ENCODE measurements at regions not wholly inside any gene's neighbourhood (a gene's known extent, or its start where the extent isn't known, plus 50 kb on each side); places are given as distances from the start of the nearest gene placed in this dataset.
"Not testable (repeated sequence)": the region's sequence is repeated elsewhere in the genome, so short reads cannot be mapped to it uniquely, and the experiment has no call there.

- DNase-seq, result no peak
Measured at GRCh38 chr6:85068221-85068620, 303.8 kb upstream of the TBX18 start.

GRCh38 chr6:85066266-85066665 lies 301.9 kb upstream of the TBX18 start:
- no peak for DNase-seq

GRCh38 chr6:85065831-85066230 lies 301.4 kb upstream of the TBX18 start:
- no peak for DNase-seq

DNA sequence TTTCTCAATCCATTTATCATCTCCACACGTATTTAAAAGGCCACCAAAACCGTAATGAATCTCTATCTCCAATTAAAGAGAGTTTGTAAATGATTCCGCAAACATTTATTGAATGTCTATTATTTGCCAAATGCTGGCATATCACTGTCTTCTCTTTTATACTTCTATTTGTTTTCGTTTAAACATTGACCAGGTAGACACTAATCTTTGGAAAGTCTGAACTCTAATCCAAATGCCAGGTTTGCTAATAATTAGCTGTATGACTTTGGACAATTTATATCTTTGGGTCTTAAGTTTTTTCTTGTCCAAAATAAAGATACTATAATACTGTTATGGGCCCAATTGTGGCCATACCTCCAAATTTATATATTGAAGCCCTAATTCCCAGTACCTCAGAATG lies 299.2 kb upstream of the TBX18 start:
- DNase-seq, result no peak

- no peak for DNase-seq
Measured at GRCh38 chr6:85062884-85063283, 298.5 kb upstream of the TBX18 start.

- no peak for DNase-seq
Measured at GRCh38 chr6:85058806-85059205, 294.4 kb upstream of the TBX18 start.

DNA sequence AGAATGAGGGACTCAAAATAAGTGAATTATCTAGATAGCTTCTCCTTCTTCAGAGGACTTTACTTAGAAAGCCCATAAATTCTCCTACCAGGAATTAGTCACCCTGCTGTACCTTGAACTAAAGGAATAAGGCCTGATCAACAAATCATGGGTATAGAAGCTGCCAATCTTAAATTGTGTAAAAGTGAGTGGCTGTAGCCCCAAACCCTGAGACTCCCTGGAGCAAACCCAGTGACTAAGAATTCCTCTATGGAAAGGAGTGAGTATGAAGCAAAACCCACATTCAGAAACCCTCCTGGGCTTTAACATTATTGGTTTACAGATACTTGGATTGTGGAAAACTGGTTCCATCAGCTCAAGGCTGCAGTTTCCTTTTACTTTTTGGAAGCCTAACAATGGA lies 285.8 kb upstream of the TBX18 start:
- DNase-seq, result no peak

DNA sequence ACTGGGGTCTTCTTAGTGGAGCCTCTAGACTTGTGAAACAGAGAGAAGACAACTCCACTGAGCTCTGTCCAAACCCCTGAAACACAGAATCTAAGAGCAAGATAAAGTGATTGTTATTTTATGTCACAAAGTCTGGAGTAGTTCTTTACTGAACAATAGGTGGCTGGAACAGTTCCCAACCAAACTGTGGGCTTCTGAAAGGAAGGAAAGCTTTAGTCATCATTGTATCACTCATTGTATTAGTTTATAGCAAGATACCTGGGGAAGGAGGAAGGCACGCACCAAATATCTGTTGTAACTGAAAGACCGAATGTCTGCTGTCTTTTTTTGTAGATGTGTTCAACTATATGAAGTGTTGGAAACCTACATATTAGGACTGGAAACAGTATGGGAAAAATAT lies 284.9 kb upstream of the TBX18 start:
- DNase-seq, result no peak

- DNase-seq, result no peak
Measured at GRCh38 chr6:85047818-85048217, 283.4 kb upstream of the TBX18 start.

DNA sequence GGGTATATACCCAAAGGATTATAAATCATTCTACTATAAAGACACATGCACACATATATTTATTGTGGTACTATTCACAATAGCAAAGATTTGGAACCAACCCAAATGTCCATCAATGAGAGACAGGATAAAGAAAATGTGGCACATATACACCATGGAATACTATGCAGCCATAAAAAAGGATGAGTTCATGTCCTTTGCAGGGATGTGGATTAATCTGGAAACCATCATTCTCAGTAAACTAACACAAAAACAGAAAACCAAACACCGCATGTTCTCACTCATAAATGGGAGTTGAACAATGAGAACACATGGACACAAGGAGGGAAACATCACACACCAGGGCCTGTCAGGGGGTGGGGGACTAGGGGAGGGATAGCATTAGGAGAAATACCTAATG lies 281.4 kb upstream of the TBX18 start:
- DNase-seq, result not testable (repeated sequence)

GRCh38 chr6:85044361-85044760 lies 280.0 kb upstream of the TBX18 start:
- no peak for DNase-seq

DNA sequence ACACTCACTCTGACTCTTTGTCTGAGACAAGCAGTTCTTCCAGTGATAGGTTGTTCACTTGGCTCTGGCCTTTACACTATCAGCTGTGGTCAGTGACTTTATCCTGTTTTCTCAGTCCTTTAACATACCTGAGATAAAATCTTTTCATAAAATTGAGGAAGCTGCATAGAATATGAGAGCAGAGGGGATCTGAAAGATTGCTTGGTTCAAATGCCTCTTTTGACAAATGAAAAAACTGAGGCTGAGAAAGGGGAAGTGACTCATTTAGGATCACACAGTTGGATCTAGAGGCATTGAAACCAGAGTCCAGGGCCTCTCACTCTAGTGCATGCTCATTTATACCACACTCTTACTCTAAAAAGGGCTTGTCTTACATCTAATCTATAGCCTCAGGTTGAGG lies 277.0 kb upstream of the TBX18 start:
- no peak for DNase-seq

GRCh38 chr6:85037221-85037620 lies 272.8 kb upstream of the TBX18 start:
- DNase-seq, result no peak

- DNase-seq, result no peak
Measured at GRCh38 chr6:85035766-85036165, 271.4 kb upstream of the TBX18 start.

GRCh38 chr6:85033547-85033946 lies 269.1 kb upstream of the TBX18 start:
- DNase-seq, result no peak

- DNase-seq, result no peak
Measured at GRCh38 chr6:85026021-85026420, 261.6 kb upstream of the TBX18 start.

GRCh38 chr6:85023721-85024120 lies 259.3 kb upstream of the TBX18 start:
- DNase-seq, result no peak

- no peak for DNase-seq
Measured at GRCh38 chr6:85017352-85017751, 253.0 kb upstream of the TBX18 start.

GRCh38 chr6:85016726-85017125 lies 252.3 kb upstream of the TBX18 start:
- DNase-seq, result no peak

- DNase-seq, result peak; percentile 15
Measured at GRCh38 chr6:85015396-85015990, 251.1 kb upstream of the TBX18 start.

- DNase-seq, result no peak
Measured at GRCh38 chr6:85010865-85011264, 246.5 kb upstream of the TBX18 start.

- peak; percentile 4 for DNase-seq
Measured at GRCh38 chr6:85008296-85009009, 244.1 kb upstream of the TBX18 start.

DNA sequence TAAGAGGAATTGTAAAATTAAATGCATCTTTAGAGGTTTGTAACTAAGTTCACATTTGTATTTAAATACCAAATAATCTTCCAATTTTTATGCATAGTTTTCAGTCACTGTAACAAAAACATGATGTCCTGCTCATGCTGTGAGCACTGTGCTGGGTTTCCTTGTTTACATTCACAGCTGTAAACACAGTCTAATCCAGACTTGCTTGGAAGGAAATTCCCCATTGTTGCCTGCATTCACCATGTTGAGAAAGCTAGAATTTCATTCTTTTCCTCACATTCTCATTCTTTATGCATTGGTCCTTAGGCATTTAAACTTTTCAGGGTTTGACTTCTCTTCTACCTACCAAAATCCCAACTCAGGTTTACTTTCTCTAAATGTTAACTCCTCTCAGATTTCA lies 242.0 kb upstream of the TBX18 start:
- DNase-seq, result no peak

DNA sequence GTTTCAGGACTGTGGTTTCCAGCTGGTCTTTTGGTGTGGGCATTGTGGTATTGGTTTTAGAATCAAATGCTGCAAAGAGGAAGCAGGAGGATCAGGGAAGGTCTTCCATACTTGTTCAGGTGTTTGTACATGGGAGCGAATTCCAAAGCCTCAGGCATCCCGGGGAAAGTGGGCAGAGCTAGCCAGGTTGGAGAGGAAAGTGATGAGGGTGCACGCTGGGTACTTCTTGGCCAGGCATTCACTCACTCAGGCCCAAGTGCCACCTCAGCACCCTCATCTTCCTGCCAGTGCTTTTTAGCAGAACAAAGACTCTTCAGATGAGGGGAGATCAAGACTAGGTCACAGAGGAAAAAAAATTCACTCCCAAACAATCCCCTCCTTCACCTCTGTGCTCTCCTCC lies 241.1 kb upstream of the TBX18 start:
- DNase-seq, result no peak

- no peak for DNase-seq
Measured at GRCh38 chr6:85004361-85004995, 240.1 kb upstream of the TBX18 start.

Measured in stimulated activated CD4-positive, alpha-beta T cell treated with anti-CD3 and anti-CD28 coated beads, Interleukin-15, amount 100 ng/mL, for 24 hours (primary cell).